Transverse colon (tissue), 4 donors: ENCODE measurements at regions not wholly inside any gene's neighbourhood (a gene's known extent, or its start where the extent isn't known, plus 50 kb on each side); places are given as distances from the start of the nearest gene placed in this dataset.

Experiments
- DNase-seq: peaks from one replicate; pipeline ENCODE4 v3.0.0-alpha.2; 2019
- H3K27ac ChIP-seq, 4 donors: fragments of 200-600 bp; sonication (generic); 2 replicates each; pipeline ENCODE4 v1.5.1; 2016 to 2018; ENCODE audit warnings: inconsistent platforms in 4 of 4
- H3K27me3 ChIP-seq: fragments of 200-600 bp; sonication (generic); 2 replicates; pipeline ENCODE4 v1.5.1; 2017; ENCODE audit warnings: inconsistent platforms
- H3K36me3 ChIP-seq, 4 donors: fragments of 200-600 bp; sonication (generic); 2 replicates each; pipeline ENCODE4 v1.5.1; 2017 to 2019; ENCODE audit warnings: inconsistent platforms in 4 of 4
- H3K4me1 ChIP-seq, 4 donors: fragments of 200-600 bp; sonication (generic); 2 replicates each; pipeline ENCODE4 v1.5.1; 2017 to 2020; ENCODE audit warnings: inconsistent platforms in 4 of 4
- H3K4me3 ChIP-seq, 4 donors: fragments of 200-600 bp; sonication (generic); 1 replicate in 1 of 4; 2 replicates in 3 of 4; pipeline versions ENCODE4 v1.5.1 to v1.6.1; 2017 to 2019; ENCODE audit warnings: inconsistent platforms in 4 of 4
- H3K9me3 ChIP-seq, 2 donors: fragments of 200-600 bp; sonication (generic); 2 replicates each; pipeline ENCODE4 v1.5.1; 2017 to 2019; ENCODE audit warnings: inconsistent platforms in 2 of 2
- EP300 ChIP-seq: sonication (generic); formaldehyde crosslinking; IDR thresholded peaks from one replicate; pipeline ENCODE4 v1.6.1; 2017; ENCODE audit warnings: antibody characterized with exemption, low read depth
- POLR2A ChIP-seq: fragments of 450-650 bp; IDR thresholded peaks from one replicate; pipeline ENCODE4 v1.6.1; 2016; ENCODE audit warnings: antibody characterized with exemption, mild to moderate bottlenecking, moderate library complexity
- POLR2AphosphoS5 ChIP-seq, 3 donors: sonication (generic); formaldehyde crosslinking; IDR thresholded peaks; one replicate each; pipeline ENCODE4 v1.6.1; 2016; ENCODE audit warnings: antibody characterized with exemption in 3 of 3
- WGBS, 2 donors: methylation state at CpG; one replicate each; pipeline ENCODE4 v1.1.5; 2018; ENCODE audit warnings: low coverage in 1 of 2; 5-methylcytosine and 5-hydroxymethylcytosine counted together
- in situ Hi-C, 4 donors: fragments of 200-750 bp; cut with MboI; loops; one replicate each; pipeline versions ENCODE4 v1.15.0 to v1.15.1; 2017; ENCODE audit warnings: low sequenced_read_pairs in 3 of 4, low pct_ligation_motif_present in 1 of 4, low pct_unique_long_range_greater_than_20kb in 1 of 4
- intact Hi-C: fragments of 100-400 bp; cut with DNase I; formaldehyde crosslinking; loops from one replicate; pipeline ENCODE4 v1.15.1; 2023; ENCODE audit warnings: low total_unique reads
- TF ChIP-seq, protein P1 (sequence below), 5 experiments: fragments of 200-600 bp in 3 of 5; fragments of 450-650 bp in 2 of 5; sonication (generic) in 3 of 5; IDR thresholded peaks; 1 replicate in 2 of 5; 2 replicates in 3 of 5; pipeline ENCODE4 v1.5.1; 2016 to 2017; ENCODE audit warnings: antibody characterized with exemption in 5 of 5, inconsistent platforms in 3 of 5, mild to moderate bottlenecking in 2 of 5, moderate library complexity in 1 of 5

DNA sequence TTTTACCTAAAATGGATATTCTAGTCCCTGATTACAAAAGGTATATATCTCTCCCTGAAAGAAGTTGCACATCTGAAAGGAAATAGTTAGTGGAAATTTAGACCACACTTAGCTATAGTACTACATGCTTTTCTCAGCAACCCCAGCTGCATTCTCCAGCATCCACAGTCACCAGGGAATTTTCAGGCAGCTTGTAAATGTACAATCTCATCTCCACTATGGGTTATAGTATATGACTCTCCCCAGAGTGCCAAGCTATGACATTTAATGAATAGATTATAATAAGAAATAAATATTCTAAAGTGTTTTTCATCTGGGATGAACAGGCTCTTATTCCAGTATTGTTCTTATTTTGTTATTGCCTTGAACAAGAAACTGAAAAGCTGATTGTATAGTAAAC, 197.6 kb upstream of the HNRNPA3 start:
- H3K4me1 ChIP-seq, result no peaks in the 10 kb centered on the region

DNA sequence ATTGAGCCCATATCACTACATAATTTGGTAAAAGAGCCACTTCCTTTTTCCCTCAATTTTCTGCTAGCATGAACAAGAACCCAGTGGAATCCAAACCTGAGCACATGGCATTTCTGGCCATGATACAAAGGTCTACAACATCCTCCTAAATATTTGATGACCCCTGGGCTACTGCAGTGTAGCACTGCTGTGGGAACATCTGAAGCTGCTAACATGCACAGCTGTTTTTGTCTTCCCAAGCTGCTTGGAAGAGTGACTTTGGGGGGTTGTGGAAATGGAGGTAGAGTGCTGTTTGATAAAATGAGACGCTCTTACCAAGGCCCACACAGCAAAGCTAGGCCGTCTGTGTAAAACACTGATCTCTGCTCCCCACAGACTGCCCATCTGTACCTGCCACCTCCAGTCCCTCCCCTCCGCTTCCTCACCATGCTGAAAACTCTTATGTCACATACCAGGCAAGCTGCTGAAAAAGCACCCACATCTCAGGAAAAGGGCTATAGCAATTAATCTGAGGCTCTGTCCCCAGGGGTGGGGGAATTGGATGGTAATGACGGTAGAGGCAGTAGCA, 197.2 kb upstream of the HNRNPA3 start:
- H3K9me3 ChIP-seq, result no peaks in the 10 kb centered on the region
- intact Hi-C loops, result no loop called here
- no peak overlapping the region for H3K4me3 ChIP-seq
- 90% methylated on average over 4 of the region's 4 CpGs; no CpG with 5 or more reads in 1 of the 2 donors for WGBS, 2 donors
- no peak overlapping the region for H3K27ac ChIP-seq
- no peak for DNase-seq
- in situ Hi-C loops, result no loop called here
- TF ChIP-seq EP300, result no peak
- TF ChIP-seq, protein P1, sequence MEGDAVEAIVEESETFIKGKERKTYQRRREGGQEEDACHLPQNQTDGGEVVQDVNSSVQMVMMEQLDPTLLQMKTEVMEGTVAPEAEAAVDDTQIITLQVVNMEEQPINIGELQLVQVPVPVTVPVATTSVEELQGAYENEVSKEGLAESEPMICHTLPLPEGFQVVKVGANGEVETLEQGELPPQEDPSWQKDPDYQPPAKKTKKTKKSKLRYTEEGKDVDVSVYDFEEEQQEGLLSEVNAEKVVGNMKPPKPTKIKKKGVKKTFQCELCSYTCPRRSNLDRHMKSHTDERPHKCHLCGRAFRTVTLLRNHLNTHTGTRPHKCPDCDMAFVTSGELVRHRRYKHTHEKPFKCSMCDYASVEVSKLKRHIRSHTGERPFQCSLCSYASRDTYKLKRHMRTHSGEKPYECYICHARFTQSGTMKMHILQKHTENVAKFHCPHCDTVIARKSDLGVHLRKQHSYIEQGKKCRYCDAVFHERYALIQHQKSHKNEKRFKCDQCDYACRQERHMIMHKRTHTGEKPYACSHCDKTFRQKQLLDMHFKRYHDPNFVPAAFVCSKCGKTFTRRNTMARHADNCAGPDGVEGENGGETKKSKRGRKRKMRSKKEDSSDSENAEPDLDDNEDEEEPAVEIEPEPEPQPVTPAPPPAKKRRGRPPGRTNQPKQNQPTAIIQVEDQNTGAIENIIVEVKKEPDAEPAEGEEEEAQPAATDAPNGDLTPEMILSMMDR (IDR thresholded peaks at IDR 0.05), result no peak
- TF ChIP-seq POLR2AphosphoS5 (IDR thresholded peaks at IDR 0.05), result no peak
- no peak for TF ChIP-seq POLR2A
- no peaks in the 10 kb centered on the region for H3K4me1 ChIP-seq
- no peaks in the 10 kb centered on the region for H3K27me3 ChIP-seq
- no peaks in the 10 kb centered on the region for H3K36me3 ChIP-seq

More for the DNA sequence above, 197.6 kb upstream of the HNRNPA3 start:
- Histone ChIP-seq H3K36me3 (no peaks in the 10 kb centered on the region), H3K27ac (no peak overlapping the region), H3K27me3 (no peaks in the 10 kb centered on the region), H3K9me3 (no peaks in the 10 kb centered on the region), H3K4me3 (no peak overlapping the region)
- in situ Hi-C loops, result no loop called here
- TF ChIP-seq POLR2A (no peak), EP300 (no peak), POLR2AphosphoS5 (IDR thresholded peaks at IDR 0.05) (no peak)
- TF ChIP-seq, protein P1 (IDR thresholded peaks at IDR 0.05), result no peak
- DNase-seq, result no peak
- intact Hi-C loops, result no loop called here

GRCh38 chr2:177020524-177021119, 192.0 kb upstream of the HNRNPA3 start:
- intact Hi-C loops, result no loop called here
- Histone ChIP-seq H3K27ac (no peak overlapping the region), H3K4me3 (no peak overlapping the region), H3K36me3 (no peaks in the 10 kb centered on the region), H3K4me1 (no peaks in the 10 kb centered on the region), H3K9me3 (no peaks in the 10 kb centered on the region), H3K27me3 (peaks cover 6% of the 10 kb centered on the region)
- WGBS, 2 donors, result 76 to 80% methylated on average over 4 to 5 of the region's 5 CpGs
- TF ChIP-seq POLR2AphosphoS5 (IDR thresholded peaks at IDR 0.05) (no peak), EP300 (no peak), POLR2A (no peak)
- TF ChIP-seq, protein P1 (IDR thresholded peaks at IDR 0.05), result no peak
- in situ Hi-C loops, result no loop called here
- DNase-seq, result no peak

DNA sequence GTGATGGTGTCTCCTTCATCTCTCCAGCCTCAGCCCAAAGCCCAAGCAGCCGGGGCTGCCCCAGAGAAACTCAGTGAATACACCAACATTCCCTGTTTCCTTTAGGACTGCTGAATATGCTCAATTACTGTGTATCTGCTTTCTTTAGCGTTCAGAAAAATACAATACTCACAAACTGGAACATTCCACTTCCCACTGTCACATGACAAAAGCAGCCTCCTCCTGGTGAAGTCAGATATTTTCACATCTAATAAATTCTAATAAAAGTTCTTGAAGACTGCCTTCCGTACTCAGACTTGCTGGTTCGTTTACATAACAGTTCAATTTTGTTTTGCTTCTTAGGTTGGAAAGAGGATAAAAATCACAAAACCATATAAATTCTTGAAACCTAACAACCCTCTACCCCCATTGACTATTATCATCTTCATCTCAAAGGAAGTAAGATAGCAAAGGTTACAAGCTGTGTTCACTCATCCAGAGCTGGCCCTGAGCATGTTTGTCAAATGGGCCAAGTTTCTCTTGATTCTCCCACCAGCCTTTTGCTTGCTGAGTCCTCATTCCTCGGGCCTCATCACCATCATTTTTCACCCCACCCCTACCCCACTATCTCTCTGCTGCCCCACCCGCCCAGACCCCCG, 190.8 kb upstream of the HNRNPA3 start:
- in situ Hi-C loops, result no loop called here

More for the DNA sequence above, 190.8 kb upstream of the HNRNPA3 start:
- H3K4me3 ChIP-seq, result no peak overlapping the region
- H3K36me3 ChIP-seq, result no peaks in the 10 kb centered on the region
- H3K27ac ChIP-seq, result no peak overlapping the region
- intact Hi-C loops, result no loop called here
- no peaks in the 10 kb centered on the region for H3K9me3 ChIP-seq
- peaks cover 6% of the 10 kb centered on the region for H3K27me3 ChIP-seq
- no peak for TF ChIP-seq POLR2AphosphoS5 (IDR thresholded peaks at IDR 0.05)
- no peak for TF ChIP-seq POLR2A
- TF ChIP-seq, protein P1 (IDR thresholded peaks at IDR 0.05), result no peak
- no peak for TF ChIP-seq EP300
- no peak for DNase-seq
- H3K4me1 ChIP-seq, result no peaks in the 10 kb centered on the region
- WGBS, 2 donors, result 56 to 74% methylated on average over 4 to 7 of the region's 7 CpGs
